Lower leg skin (tissue), 3 donors: ENCODE measurements at regions not wholly inside any gene's neighbourhood (a gene's known extent, or its start where the extent isn't known, plus 50 kb on each side); places are given as distances from the start of the nearest gene placed in this dataset.

Experiments
- POLR2A ChIP-seq, 2 donors: fragments of 450-650 bp; IDR thresholded peaks; one replicate each; pipeline ENCODE4 v1.6.1; 2016 to 2017; ENCODE audit warnings: antibody characterized with exemption in 2 of 2, mild to moderate bottlenecking in 1 of 2, moderate library complexity in 1 of 2
- TF ChIP-seq, protein P1 (sequence below), 3 donors: fragments of 450-650 bp; IDR thresholded peaks; one replicate each; pipeline ENCODE4 v1.5.1; 2016; ENCODE audit warnings: antibody characterized with exemption in 3 of 3, mild to moderate bottlenecking in 3 of 3, moderate library complexity in 2 of 3

DNA sequence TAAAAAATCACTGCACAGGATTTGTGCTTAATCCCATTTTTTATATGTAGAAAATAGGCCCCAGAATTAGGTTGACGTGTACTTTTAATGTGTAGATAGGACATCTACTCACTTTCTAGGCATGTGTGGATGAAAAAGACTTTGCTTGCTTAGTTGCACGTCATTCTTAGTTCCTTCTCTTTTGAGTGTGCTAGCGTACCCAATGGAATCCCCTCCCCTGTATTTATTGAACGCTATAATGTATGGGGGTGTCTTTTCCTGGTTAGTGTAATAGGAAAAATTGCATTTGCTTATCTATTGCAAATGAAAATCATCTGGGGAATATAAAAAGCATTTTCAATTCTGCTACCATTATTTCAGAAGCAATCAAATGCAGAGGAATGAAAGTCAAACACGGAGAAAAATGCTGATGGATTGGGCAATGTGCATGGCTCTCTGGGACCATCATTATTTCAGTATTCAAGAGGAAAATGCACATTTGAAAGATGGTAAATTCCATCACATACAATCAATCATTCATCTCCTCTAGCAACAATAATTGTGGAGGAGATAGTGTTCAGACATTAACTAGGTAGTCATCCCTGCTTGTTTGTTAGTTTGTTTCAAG lies 277.0 kb upstream of the B3GALT2 start:
- TF ChIP-seq, protein P1, sequence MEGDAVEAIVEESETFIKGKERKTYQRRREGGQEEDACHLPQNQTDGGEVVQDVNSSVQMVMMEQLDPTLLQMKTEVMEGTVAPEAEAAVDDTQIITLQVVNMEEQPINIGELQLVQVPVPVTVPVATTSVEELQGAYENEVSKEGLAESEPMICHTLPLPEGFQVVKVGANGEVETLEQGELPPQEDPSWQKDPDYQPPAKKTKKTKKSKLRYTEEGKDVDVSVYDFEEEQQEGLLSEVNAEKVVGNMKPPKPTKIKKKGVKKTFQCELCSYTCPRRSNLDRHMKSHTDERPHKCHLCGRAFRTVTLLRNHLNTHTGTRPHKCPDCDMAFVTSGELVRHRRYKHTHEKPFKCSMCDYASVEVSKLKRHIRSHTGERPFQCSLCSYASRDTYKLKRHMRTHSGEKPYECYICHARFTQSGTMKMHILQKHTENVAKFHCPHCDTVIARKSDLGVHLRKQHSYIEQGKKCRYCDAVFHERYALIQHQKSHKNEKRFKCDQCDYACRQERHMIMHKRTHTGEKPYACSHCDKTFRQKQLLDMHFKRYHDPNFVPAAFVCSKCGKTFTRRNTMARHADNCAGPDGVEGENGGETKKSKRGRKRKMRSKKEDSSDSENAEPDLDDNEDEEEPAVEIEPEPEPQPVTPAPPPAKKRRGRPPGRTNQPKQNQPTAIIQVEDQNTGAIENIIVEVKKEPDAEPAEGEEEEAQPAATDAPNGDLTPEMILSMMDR (IDR thresholded peaks at IDR 0.05): no peak
- TF ChIP-seq POLR2A (IDR thresholded peaks at IDR 0.05): no peak
